Hepatocyte (in vitro differentiated cells): ENCODE measurements at regions not wholly inside any gene's neighbourhood (a gene's known extent, or its start where the extent isn't known, plus 50 kb on each side); places are given as distances from the start of the nearest gene placed in this dataset.

Experiments used
- DNase-seq: peaks from one replicate; pipeline ENCODE4 v3.0.0-alpha.2; 2016; ENCODE audit warnings: low spot score
- H2AFZ ChIP-seq: fragments of 200-600 bp; sonication (generic); 2 replicates; pipeline ENCODE4 v1.6.0; 2016; ENCODE audit warnings: antibody characterized with exemption, mild to moderate bottlenecking
- H3K27ac ChIP-seq: fragments of 200-600 bp; sonication (generic); 2 replicates; pipeline ENCODE4 v1.5.1; 2016; ENCODE audit warnings: mild to moderate bottlenecking
- H3K27me3 ChIP-seq: fragments of 200-600 bp; sonication (generic); 2 replicates; pipeline ENCODE4 v1.6.1; 2016
- H3K36me3 ChIP-seq: fragments of 200-600 bp; sonication (generic); replicated peaks from 2 replicates; pipeline ENCODE4 v1.5.1; 2016; ENCODE audit warnings: low read depth; ENCODE audit not compliant: insufficient read depth
- H3K4me1 ChIP-seq: fragments of 200-600 bp; sonication (generic); 2 replicates; pipeline ENCODE4 v1.5.1; 2016; ENCODE audit warnings: mild to moderate bottlenecking, moderate library complexity; ENCODE audit not compliant: insufficient read depth
- H3K4me2 ChIP-seq: fragments of 200-600 bp; sonication (generic); 2 replicates; pipeline ENCODE4 v1.6.0; 2016
- H3K4me3 ChIP-seq: fragments of 200-600 bp; sonication (generic); 2 replicates; pipeline ENCODE4 v1.5.1; 2016; ENCODE audit warnings: mild to moderate bottlenecking
- H3K79me2 ChIP-seq: fragments of 200-600 bp; sonication (generic); 2 replicates; pipeline ENCODE4 v1.6.0; 2017; ENCODE audit warnings: mild to moderate bottlenecking
- H3K9me2 ChIP-seq: fragments of 200-600 bp; sonication (generic); replicated peaks from 2 replicates; pipeline ENCODE4 v1.6.0; 2017; ENCODE audit warnings: mild to moderate bottlenecking; ENCODE audit not compliant: insufficient read depth
- H3K9me3 ChIP-seq: fragments of 200-600 bp; sonication (generic); 2 replicates; pipeline ENCODE4 v1.5.1; 2016; ENCODE audit warnings: low read depth, mild to moderate bottlenecking
- H4K20me1 ChIP-seq: fragments of 200-600 bp; sonication (generic); 2 replicates; pipeline ENCODE4 v1.6.0; 2016; ENCODE audit warnings: mild to moderate bottlenecking; ENCODE audit not compliant: insufficient read depth, poor library complexity, severe bottlenecking
- EZH2 ChIP-seq: fragments of 200-600 bp; sonication (generic); IDR thresholded peaks from 2 replicates; pipeline ENCODE4 v1.6.1; 2016; ENCODE audit warnings: antibody characterized with exemption, mild to moderate bottlenecking, borderline replicate concordance
- EZH2phosphoT487 ChIP-seq: fragments of 200-600 bp; sonication (generic); IDR thresholded peaks from one replicate; pipeline ENCODE4 v1.6.1; 2018; ENCODE audit warnings: antibody characterized with exemption, mild to moderate bottlenecking, low read depth, moderate library complexity; ENCODE audit not compliant: unreplicated experiment, severe bottlenecking
- WGBS: methylation state at CpG from one replicate; pipeline ENCODE4 v1.1.6; 2016; ENCODE audit warnings: low lambda C conversion rate; ENCODE audit errors: missing lambda C conversion rate; 5-methylcytosine and 5-hydroxymethylcytosine counted together
- TF ChIP-seq, protein P1 (sequence below): fragments of 200-600 bp; sonication (generic); IDR thresholded peaks from 2 replicates; pipeline ENCODE4 v1.5.1; 2016; ENCODE audit warnings: antibody characterized with exemption, mild to moderate bottlenecking; ENCODE audit not compliant: poor library complexity

DNA sequence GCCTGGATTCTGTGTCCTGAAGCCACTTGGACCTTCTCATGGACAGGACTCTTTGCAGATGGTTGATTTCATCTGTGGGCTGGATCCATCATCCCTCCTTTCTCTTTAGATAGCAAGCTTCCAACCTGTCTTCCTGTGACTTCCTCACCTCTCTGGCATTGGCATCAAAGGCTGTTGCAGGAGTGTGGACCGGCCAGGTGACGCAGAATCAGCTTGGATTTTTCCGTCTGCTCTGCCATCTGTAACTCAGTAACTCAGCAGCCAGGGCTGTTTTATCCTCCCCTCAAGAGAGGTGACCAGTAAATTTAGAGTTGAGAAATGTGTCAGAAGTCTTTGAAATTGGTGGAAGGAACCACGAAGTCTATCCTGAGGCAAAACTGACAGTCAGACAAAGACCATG is 701.7 kb upstream of the TMEM132C start:
- Histone ChIP-seq H3K4me3 (no peak overlapping the region), H3K4me2 (no peak overlapping the region), H3K27ac (no peak overlapping the region), H3K9me2 (no peaks in the 10 kb centered on the region), H3K4me1 (no peaks in the 10 kb centered on the region), H2AFZ (no peak overlapping the region), H3K79me2 (no peaks in the 10 kb centered on the region), H3K9me3 (no peaks in the 10 kb centered on the region), H3K36me3 (no peaks in the 10 kb centered on the region), H3K27me3 (no peaks in the 10 kb centered on the region), H4K20me1 (no peaks in the 10 kb centered on the region)
- no peak for DNase-seq
- 67% methylated on average over 4 of the region's 4 CpGs for WGBS
- TF ChIP-seq EZH2phosphoT487 (no peak), EZH2 (no peak)
- TF ChIP-seq, protein P1, sequence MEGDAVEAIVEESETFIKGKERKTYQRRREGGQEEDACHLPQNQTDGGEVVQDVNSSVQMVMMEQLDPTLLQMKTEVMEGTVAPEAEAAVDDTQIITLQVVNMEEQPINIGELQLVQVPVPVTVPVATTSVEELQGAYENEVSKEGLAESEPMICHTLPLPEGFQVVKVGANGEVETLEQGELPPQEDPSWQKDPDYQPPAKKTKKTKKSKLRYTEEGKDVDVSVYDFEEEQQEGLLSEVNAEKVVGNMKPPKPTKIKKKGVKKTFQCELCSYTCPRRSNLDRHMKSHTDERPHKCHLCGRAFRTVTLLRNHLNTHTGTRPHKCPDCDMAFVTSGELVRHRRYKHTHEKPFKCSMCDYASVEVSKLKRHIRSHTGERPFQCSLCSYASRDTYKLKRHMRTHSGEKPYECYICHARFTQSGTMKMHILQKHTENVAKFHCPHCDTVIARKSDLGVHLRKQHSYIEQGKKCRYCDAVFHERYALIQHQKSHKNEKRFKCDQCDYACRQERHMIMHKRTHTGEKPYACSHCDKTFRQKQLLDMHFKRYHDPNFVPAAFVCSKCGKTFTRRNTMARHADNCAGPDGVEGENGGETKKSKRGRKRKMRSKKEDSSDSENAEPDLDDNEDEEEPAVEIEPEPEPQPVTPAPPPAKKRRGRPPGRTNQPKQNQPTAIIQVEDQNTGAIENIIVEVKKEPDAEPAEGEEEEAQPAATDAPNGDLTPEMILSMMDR, result no peak

DNA sequence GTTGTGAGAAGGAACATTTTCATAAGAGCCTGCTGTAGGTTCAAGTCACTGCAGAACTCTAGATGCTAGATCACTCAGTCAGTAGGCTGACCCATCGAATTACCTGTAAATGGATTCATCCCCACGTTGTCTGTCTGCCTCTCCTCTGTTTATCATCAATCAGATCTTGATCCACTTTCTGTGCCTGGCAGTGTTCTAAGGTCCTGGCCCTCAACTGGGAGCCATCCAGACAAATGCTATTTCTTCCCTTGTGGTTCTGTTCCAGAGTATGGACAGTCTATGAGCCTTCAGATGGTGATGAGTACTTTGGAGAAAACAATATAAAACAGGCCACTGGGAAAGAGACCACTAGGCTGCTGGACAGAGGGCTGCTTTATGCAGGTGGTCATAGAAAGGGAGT is 699.4 kb upstream of the TMEM132C start:
- no peak for DNase-seq

DNA sequence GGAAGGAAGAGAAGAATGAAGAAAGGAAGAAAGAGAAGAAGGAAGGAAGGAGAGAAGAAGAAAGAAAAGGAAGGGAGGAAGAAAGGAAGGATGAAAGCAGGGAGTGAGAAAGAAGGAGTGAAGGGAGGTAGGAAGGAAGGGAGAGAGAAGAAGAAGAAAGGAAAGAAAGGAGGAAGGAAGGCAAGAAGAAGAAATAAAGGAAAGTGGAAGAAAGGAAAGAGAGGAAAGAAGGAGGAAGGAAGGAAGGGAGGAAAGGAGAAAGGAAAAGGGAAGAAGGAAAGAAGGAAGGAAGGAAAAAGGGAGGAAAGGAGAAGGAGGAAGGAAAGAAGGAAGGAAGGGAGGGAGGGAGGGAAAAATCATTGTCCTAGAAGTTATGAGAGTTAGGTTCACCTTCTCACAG is 696.6 kb upstream of the TMEM132C start:
- Histone ChIP-seq H3K9me2 (no peaks in the 10 kb centered on the region), H3K4me2 (no peak overlapping the region), H3K4me1 (no peaks in the 10 kb centered on the region), H3K79me2 (no peaks in the 10 kb centered on the region), H3K27me3 (no peaks in the 10 kb centered on the region), H3K4me3 (no peak overlapping the region), H3K9me3 (no peaks in the 10 kb centered on the region), H3K27ac (no peak overlapping the region), H3K36me3 (no peaks in the 10 kb centered on the region), H2AFZ (no peak overlapping the region), H4K20me1 (no peaks in the 10 kb centered on the region)
- no peak for DNase-seq
- TF ChIP-seq, protein P1, result no peak
- no peak for TF ChIP-seq EZH2phosphoT487
- TF ChIP-seq EZH2, result no peak

More for the DNA sequence above, 699.4 kb upstream of the TMEM132C start:
- Histone ChIP-seq H3K9me2 (no peaks in the 10 kb centered on the region), H3K79me2 (no peaks in the 10 kb centered on the region), H3K4me1 (no peaks in the 10 kb centered on the region), H3K27me3 (no peaks in the 10 kb centered on the region), H4K20me1 (no peaks in the 10 kb centered on the region), H3K9me3 (no peaks in the 10 kb centered on the region), H3K4me2 (no peak overlapping the region), H3K36me3 (no peaks in the 10 kb centered on the region), H3K4me3 (no peak overlapping the region), H2AFZ (no peak overlapping the region), H3K27ac (no peak overlapping the region)
- TF ChIP-seq, protein P1, result no peak
- no peak for TF ChIP-seq EZH2phosphoT487
- TF ChIP-seq EZH2, result no peak
- WGBS, result 50% methylated on average over 2 of the region's 2 CpGs

DNA sequence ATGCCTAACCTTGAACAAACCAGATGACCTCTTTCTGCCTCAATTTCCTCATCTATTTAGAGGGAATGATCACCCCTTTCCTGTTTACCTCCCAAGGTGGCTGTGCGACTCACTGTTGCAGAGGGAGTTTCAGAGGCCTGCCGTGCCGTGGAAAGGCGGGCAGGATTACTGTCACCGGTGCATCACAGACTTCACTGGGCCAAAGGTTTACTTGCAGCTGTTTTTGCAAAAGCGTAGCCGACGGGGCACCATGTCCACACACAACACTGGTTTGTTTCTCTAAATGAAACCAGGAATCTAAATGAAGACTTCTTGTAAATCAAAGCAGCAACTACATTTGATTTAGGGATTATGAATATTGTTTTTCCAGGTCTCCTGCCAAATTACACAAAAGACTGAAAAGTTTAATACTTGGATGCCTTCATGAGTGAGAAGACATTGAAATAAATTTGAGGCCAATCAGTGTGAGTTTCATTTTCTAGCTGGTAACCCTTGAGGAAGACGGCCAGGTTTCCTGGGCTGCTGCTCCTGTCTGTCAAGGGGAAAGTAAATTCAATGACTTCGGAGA is 696.1 kb upstream of the TMEM132C start:
- Histone ChIP-seq H3K36me3 (no peaks in the 10 kb centered on the region), H3K79me2 (no peaks in the 10 kb centered on the region), H3K27ac (no peak overlapping the region), H3K4me3 (no peak overlapping the region), H3K4me2 (no peak overlapping the region), H3K9me3 (no peaks in the 10 kb centered on the region), H3K4me1 (no peaks in the 10 kb centered on the region), H3K27me3 (no peaks in the 10 kb centered on the region), H2AFZ (no peak overlapping the region), H4K20me1 (no peaks in the 10 kb centered on the region), H3K9me2 (no peaks in the 10 kb centered on the region)
- WGBS, result 75% methylated on average over 10 of the region's 10 CpGs
- no peak for DNase-seq
- TF ChIP-seq EZH2phosphoT487, result no peak
- no peak for TF ChIP-seq EZH2
- TF ChIP-seq, protein P1, result no peak
